Peyer's patch (tissue), 4 donors: ENCODE measurements at regions not wholly inside any gene's neighbourhood (a gene's known extent, or its start where the extent isn't known, plus 50 kb on each side); places are given as distances from the start of the nearest gene placed in this dataset.

Experiments
- DNase-seq, 3 donors: peaks; one replicate each; pipeline ENCODE4 v3.0.0-alpha.2; 2017 to 2019
- H3K27ac ChIP-seq, 4 donors: fragments of 200-600 bp; sonication (generic); one replicate each; pipeline ENCODE4 v1.5.1; 2016 to 2019
- H3K27me3 ChIP-seq, 2 donors: fragments of 200-600 bp; sonication (generic); one replicate each; pipeline ENCODE4 v1.5.1; 2019
- H3K36me3 ChIP-seq, 3 donors: fragments of 200-600 bp; sonication (generic); one replicate each; pipeline ENCODE4 v1.5.1; 2016 to 2019
- H3K4me1 ChIP-seq, 4 donors: fragments of 200-600 bp; sonication (generic); one replicate each; pipeline ENCODE4 v1.5.1; 2016 to 2019
- H3K4me3 ChIP-seq, 4 donors: fragments of 200-600 bp; sonication (generic); 1 replicate in 3 of 4; 2 replicates in 1 of 4; pipeline ENCODE4 v1.5.1; 2016 to 2019; ENCODE audit warnings: mild to moderate bottlenecking in 1 of 4
- H3K9me3 ChIP-seq, 4 donors: fragments of 200-600 bp; sonication (generic); one replicate each; pipeline ENCODE4 v1.5.1; 2016 to 2019; ENCODE audit warnings: mild to moderate bottlenecking in 1 of 4
- CTCF ChIP-seq, 6 experiments: fragments of 450-650 bp in 4 of 6; fragments of 200-600 bp in 2 of 6; sonication (generic) in 1 of 6; IDR thresholded peaks; one replicate each; pipeline ENCODE4 v1.5.1; 2017 to 2019; ENCODE audit warnings: antibody characterized with exemption in 6 of 6, mild to moderate bottlenecking in 3 of 6, moderate library complexity in 1 of 6
- POLR2A ChIP-seq, 2 donors: fragments of 450-650 bp; IDR thresholded peaks; one replicate each; pipeline ENCODE4 v1.5.1; 2017; ENCODE audit warnings: antibody characterized with exemption in 2 of 2, mild to moderate bottlenecking in 2 of 2, moderate library complexity in 2 of 2

- H3K9me3 ChIP-seq, result no peaks in the 10 kb centered on the region
- no peaks in the 10 kb centered on the region for H3K4me1 ChIP-seq
- no peak for TF ChIP-seq POLR2A (IDR thresholded peaks at IDR 0.05)
- no peak for TF ChIP-seq CTCF (IDR thresholded peaks at IDR 0.05)
- no peak overlapping the region for H3K27ac ChIP-seq
- no peaks in the 10 kb centered on the region for H3K27me3 ChIP-seq
- no peak overlapping the region for H3K4me3 ChIP-seq
- no peaks in the 10 kb centered on the region for H3K36me3 ChIP-seq
- no peak for DNase-seq
Measured at GRCh38 chr2:61690078-61690596, 152.0 kb upstream of the XPO1 start.

- Histone ChIP-seq H3K4me3 (no peak overlapping the region), H3K36me3 (no peaks in the 10 kb centered on the region), H3K27me3 (no peaks in the 10 kb centered on the region), H3K27ac (no peak overlapping the region), H3K4me1 (no peaks in the 10 kb centered on the region), H3K9me3 (no peaks in the 10 kb centered on the region)
- no peak for TF ChIP-seq CTCF (IDR thresholded peaks at IDR 0.05)
- TF ChIP-seq POLR2A (IDR thresholded peaks at IDR 0.05), result no peak
- DNase-seq, result no peak
Measured at GRCh38 chr2:61689568-61689967, 151.4 kb upstream of the XPO1 start.

GRCh38 chr2:61688369-61689334 is 150.5 kb upstream of the XPO1 start:
- no peaks in the 10 kb centered on the region for H3K36me3 ChIP-seq
- no peaks in the 10 kb centered on the region for H3K4me1 ChIP-seq
- no peaks in the 10 kb centered on the region for H3K9me3 ChIP-seq
- no peak overlapping the region for H3K4me3 ChIP-seq
- TF ChIP-seq CTCF (IDR thresholded peaks at IDR 0.05), result no peak
- TF ChIP-seq POLR2A (IDR thresholded peaks at IDR 0.05), result no peak
- no peaks in the 10 kb centered on the region for H3K27me3 ChIP-seq
- no peak overlapping the region for H3K27ac ChIP-seq
- no peak for DNase-seq

GRCh38 chr2:61679096-61679495 is 140.9 kb upstream of the XPO1 start:
- H3K4me1 ChIP-seq, result no peaks in the 10 kb centered on the region
- no peak overlapping the region for H3K4me3 ChIP-seq

GRCh38 chr2:61677942-61678341 is 139.8 kb upstream of the XPO1 start:
- DNase-seq, result no peak
- H3K27me3 ChIP-seq, result no peaks in the 10 kb centered on the region
- no peak overlapping the region for H3K27ac ChIP-seq
- TF ChIP-seq POLR2A (IDR thresholded peaks at IDR 0.05), result no peak
- no peak for TF ChIP-seq CTCF (IDR thresholded peaks at IDR 0.05)
- H3K9me3 ChIP-seq, result no peaks in the 10 kb centered on the region
- H3K36me3 ChIP-seq, result no peaks in the 10 kb centered on the region
- H3K4me3 ChIP-seq, result no peak overlapping the region
- H3K4me1 ChIP-seq, result no peaks in the 10 kb centered on the region

More at GRCh38 chr2:61679096-61679495, 140.9 kb upstream of the XPO1 start:
- TF ChIP-seq POLR2A (IDR thresholded peaks at IDR 0.05) (no peak), CTCF (IDR thresholded peaks at IDR 0.05) (no peak)
- no peaks in the 10 kb centered on the region for H3K9me3 ChIP-seq
- no peak for DNase-seq
- no peaks in the 10 kb centered on the region for H3K36me3 ChIP-seq
- H3K27me3 ChIP-seq, result no peaks in the 10 kb centered on the region
- no peak overlapping the region for H3K27ac ChIP-seq
